ENCODE measurements at regions not wholly inside any gene's neighbourhood (a gene's known extent, or its start where the extent isn't known, plus 50 kb on each side); places are given as distances from the start of the nearest gene placed in this dataset.

GRCh38 chr18:65544701-65545100 is 206.1 kb upstream of the CDH7 start:
- Histone ChIP-seq H3K79me1 (ENCODE audit: insufficient read depth, low read depth, low read length, poor library complexity, severe bottlenecking) (no peaks in the 10 kb centered on the region), H3K79me2 (ENCODE audit: insufficient read depth, low read length) (no peaks in the 10 kb centered on the region), H3K18ac (ENCODE audit: insufficient read length, low read depth, low read length) (no peak overlapping the region), H3K4me2 (ENCODE audit: insufficient read depth, insufficient read length, low read length) (no peak overlapping the region), H3K4me1 (ENCODE audit: insufficient read depth, low read length) (no peaks in the 10 kb centered on the region), H2BK5ac (ENCODE audit: insufficient read length, low read length) (no peak overlapping the region), H4K20me1 (ENCODE audit: control insufficient read depth, insufficient read depth, insufficient read length) (no peaks in the 10 kb centered on the region), H3K56ac (ENCODE audit: insufficient read length, low read depth, low read length) (no peak overlapping the region), H4K5ac (ENCODE audit: insufficient read length, low read depth, low read length) (no peak overlapping the region), H3K27me3 (ENCODE audit: insufficient read depth, low read length) (no peaks in the 10 kb centered on the region), H4K8ac (replicated peaks; ENCODE audit: insufficient read length, low read depth, low read length) (no peak overlapping the region), H2AFZ (ENCODE audit: low read length) (no peak overlapping the region), H4K91ac (ENCODE audit: insufficient read length, low read depth, low read length) (no peak overlapping the region), H3K14ac (ENCODE audit: insufficient read depth, low read length) (no peak overlapping the region), H2BK12ac (ENCODE audit: insufficient read length, low read depth, low read length) (no peak overlapping the region), H3K27ac (ENCODE audit: insufficient read length, low read depth, low read length) (no peak overlapping the region), H3K9ac (ENCODE audit: extremely low read depth, insufficient read length, low read length) (no peak overlapping the region), H2BK120ac (ENCODE audit: low read depth, low read length, poor library complexity, severe bottlenecking) (no peak overlapping the region), H2BK15ac (ENCODE audit: low read depth, low read length) (no peak overlapping the region), H3K23ac (ENCODE audit: insufficient read length, low read depth, low read length) (no peak overlapping the region), H2BK20ac (ENCODE audit: low read depth, low read length, poor library complexity, severe bottlenecking) (no peak overlapping the region), H2AK5ac (ENCODE audit: insufficient read length, low read length) (no peak overlapping the region), H3T11ph (ENCODE audit: low read length) (no peak overlapping the region), H3K23me2 (ENCODE audit: insufficient read length, low read depth, low read length, poor library complexity, severe bottlenecking) (no peaks in the 10 kb centered on the region), H3K4ac (ENCODE audit: low read depth, low read length) (no peak overlapping the region), H3K9me3 (ENCODE audit: control insufficient read depth, low read depth, low read length) (no peaks in the 10 kb centered on the region)
- no peaks in the 10 kb centered on the region; a peak in 1 of 5 replicates for H3K9me3 Mint-ChIP-seq
- no peak for DNase-seq
- TF ChIP-seq CTCF (conservative IDR thresholded peaks at IDR 0.05): no peak
- H3K4me1 Mint-ChIP-seq: no peaks in the 10 kb centered on the region
- H3K36me3 Mint-ChIP-seq (ENCODE audit: insufficient read depth in 1 of 3, low read depth in 3 of 3): no peaks in the 10 kb centered on the region
- H3K4me3 Mint-ChIP-seq: no peak overlapping the region
- H3K27me3 Mint-ChIP-seq (ENCODE audit: low read depth): no peaks in the 10 kb centered on the region
- no peak overlapping the region for H3K27ac Mint-ChIP-seq
- WGBS (ENCODE audit: extremely low coverage, insufficient read length, low lambda C conversion rate): no CpG with 5 or more reads among the region's 6 CpGs
